Body of pancreas (tissue), 4 donors: ENCODE measurements at regions not wholly inside any gene's neighbourhood (a gene's known extent, or its start where the extent isn't known, plus 50 kb on each side); places are given as distances from the start of the nearest gene placed in this dataset.

ENCODE experiments used
- POLR2A ChIP-seq, 3 donors: fragments of 450-650 bp; IDR thresholded peaks; one replicate each; pipeline ENCODE4 v1.6.1; 2016; ENCODE audit warnings: antibody characterized with exemption in 3 of 3, mild to moderate bottlenecking in 2 of 3
- TF ChIP-seq, protein P1 (sequence below), 7 experiments: fragments of 450-650 bp in 4 of 7; fragments of 200-600 bp in 3 of 7; sonication (generic) in 3 of 7; IDR thresholded peaks; one replicate each; pipeline ENCODE4 v1.5.1; 2016 to 2019; ENCODE audit warnings: antibody characterized with exemption in 7 of 7

DNA sequence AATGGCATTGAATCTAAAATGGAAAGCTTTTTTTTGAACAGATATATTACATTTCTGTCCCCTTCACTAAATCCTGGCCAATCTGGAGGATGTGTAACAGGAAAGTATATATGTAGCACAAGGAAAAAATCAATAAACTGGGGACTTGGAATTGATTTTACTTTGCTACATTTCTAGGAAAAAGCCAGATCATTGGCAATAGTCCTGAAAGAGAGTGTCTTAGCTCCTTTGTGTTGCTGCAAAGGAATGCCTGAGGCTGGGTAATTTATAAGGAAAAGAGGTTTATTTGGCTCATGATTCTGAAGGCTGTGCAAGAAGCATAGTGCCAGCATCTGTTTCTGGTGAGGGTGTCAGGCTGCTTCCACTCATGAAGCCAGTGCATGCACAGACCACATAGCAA lies 574.9 kb downstream of the HTR1B start:
- TF ChIP-seq, protein P1, sequence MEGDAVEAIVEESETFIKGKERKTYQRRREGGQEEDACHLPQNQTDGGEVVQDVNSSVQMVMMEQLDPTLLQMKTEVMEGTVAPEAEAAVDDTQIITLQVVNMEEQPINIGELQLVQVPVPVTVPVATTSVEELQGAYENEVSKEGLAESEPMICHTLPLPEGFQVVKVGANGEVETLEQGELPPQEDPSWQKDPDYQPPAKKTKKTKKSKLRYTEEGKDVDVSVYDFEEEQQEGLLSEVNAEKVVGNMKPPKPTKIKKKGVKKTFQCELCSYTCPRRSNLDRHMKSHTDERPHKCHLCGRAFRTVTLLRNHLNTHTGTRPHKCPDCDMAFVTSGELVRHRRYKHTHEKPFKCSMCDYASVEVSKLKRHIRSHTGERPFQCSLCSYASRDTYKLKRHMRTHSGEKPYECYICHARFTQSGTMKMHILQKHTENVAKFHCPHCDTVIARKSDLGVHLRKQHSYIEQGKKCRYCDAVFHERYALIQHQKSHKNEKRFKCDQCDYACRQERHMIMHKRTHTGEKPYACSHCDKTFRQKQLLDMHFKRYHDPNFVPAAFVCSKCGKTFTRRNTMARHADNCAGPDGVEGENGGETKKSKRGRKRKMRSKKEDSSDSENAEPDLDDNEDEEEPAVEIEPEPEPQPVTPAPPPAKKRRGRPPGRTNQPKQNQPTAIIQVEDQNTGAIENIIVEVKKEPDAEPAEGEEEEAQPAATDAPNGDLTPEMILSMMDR (IDR thresholded peaks at IDR 0.05) = no peak
- no peak for TF ChIP-seq POLR2A (IDR thresholded peaks at IDR 0.05)
